COLO668 (cell line): ENCODE measurements at regions not wholly inside any gene's neighbourhood (a gene's known extent, or its start where the extent isn't known, plus 50 kb on each side); places are given as distances from the start of the nearest gene placed in this dataset.
A peak's percentile ranks its signal among the peaks of the same experiment; 100 is the strongest.

Experiments used
- DNase-seq: peaks from one replicate; lab custom pipeline; 2025; ENCODE audit not compliant: unreplicated experiment; lab: John Stamatoyannopoulos, UW

DNA sequence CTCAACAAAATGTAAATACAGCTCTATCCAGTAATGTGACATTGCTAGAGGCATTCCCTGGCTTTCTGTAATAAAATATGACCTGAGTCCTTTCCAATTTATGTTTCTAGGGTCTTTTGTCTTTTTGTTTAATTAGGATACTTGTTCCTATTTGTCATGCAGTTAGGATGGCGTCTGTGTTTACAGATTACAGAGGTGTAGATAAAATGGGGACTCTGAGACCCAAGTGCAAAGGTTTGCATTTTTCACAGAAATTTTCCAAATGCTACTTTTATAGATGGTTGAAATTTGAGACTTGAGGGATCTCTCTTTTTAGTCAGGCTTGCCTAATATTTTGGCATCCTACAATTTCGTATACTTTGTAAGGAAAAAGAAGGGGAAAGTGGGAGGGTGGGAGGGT lies 332.4 kb downstream of the PTEN start:
- no peak for DNase-seq

DNA sequence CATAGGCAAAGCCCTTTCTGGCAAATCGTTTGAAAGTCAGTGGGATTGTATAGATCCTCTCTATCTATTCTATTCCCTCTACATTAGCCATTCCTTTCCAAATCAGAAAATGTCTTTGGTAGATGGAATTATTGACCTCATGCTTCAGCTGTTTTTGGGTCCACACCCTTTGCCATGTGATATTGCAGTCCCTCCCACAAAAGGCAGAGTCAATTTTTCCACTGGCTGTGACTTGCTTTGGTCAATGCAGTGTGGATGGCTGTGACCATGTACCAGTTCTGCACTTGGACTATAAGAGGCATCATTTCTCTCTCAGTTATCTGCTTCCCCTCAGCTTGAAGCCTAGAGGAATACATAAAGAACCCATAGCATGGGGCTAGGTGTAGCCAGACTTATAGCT lies 332.9 kb downstream of the PTEN start:
- peak; percentile 11 for DNase-seq

DNA sequence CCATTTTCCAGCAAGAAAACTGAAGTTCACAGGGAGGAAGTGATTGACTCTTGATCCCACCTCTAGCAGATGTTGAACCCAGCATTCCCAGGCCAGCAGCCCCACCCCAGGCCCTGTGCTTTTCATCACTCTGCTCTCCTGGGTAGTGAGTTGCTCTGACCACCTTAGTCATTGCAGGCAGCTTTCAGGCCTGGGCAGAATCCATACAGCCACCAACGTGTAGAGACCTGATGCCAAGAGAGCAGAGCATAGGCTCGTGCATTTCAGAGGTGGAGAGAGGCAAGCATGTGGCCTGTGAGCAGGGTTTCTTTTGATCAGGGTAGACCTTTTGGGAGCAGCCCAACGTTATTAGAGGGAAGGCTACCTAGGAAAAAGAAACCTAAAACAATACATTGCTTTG lies 334.6 kb downstream of the PTEN start:
- DNase-seq, result no peak

DNA sequence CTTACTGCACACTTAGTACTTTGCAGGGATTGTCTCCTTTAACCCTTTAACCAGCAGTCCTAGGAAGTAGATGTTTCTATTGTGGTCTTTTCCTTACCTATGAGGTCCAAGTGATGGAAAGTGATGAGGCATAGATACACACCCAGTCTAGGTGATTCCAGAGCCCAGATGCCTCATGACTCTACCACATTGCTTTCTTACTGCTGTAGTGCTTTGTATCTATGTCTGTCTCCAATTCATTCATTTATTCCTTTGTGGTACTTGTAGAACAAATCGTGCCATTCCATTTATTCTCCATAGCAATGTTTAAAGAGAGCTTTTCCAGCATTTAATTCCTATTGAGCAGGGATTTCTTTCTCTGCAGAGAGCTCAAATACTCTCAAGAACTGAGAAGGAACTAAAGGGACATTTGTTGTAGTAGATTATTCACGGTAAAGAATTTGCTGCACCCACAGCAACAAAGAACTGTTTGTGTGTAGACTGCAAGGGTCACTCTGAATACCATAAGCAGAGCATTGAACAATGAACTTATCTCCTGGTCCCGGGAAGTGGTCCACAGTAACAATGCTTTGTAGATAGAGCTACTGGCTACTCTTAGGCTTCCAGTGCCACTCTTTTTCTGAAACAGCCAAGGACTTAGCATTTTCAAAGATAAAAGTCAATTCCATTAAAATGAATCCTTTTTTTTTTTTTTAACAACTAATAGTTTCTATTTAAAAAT lies 337.0 kb downstream of the PTEN start:
- DNase-seq, result no peak

DNA sequence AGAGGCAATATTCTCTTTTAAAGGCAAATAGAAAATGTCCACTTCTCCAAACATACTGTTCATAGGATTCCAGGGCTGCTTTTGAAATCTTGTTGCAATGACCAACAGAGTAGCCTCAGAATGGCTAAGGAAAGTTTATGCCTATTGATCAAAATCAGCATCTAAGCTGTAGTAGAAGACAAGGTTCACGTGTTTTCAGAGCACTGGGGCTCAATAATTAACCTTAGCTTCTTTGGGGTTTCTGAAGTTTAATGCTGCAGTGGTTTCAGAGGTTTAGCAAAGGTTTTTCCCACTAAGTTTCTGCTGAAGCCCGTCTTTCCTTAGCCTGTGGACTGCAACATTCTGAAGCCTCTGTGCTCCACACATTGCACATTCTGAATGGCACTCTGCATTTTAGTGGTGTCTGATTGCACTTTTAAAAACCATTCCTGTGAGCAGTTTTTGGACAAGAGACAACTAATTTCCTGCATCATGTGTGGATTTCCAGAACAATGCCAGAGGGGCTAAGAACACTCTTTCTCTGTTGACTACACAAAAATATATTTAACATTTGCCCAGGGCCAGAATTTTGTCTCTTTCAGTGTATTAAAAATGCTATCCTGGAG lies 342.5 kb downstream of the PTEN start:
- no peak for DNase-seq

DNA sequence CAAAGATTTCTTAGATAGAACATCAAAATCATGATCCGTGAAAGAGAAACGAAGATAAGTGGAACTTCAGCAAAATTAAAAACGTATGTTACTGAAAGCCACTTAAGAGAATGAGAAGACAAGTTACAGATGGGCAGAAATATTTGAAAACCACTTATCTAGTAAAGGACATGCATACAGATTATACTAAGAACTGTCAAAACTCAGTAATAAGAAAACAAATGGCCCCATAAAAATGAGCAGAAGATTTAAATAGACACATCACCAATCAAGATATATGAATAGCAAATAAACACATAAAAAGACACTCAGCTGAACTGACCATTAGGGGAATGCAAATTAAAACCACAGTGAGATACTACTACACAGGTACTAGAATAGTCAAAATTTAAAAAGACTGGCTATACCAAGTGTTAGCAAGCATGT lies 343.7 kb downstream of the PTEN start:
- DNase-seq, result no peak

DNA sequence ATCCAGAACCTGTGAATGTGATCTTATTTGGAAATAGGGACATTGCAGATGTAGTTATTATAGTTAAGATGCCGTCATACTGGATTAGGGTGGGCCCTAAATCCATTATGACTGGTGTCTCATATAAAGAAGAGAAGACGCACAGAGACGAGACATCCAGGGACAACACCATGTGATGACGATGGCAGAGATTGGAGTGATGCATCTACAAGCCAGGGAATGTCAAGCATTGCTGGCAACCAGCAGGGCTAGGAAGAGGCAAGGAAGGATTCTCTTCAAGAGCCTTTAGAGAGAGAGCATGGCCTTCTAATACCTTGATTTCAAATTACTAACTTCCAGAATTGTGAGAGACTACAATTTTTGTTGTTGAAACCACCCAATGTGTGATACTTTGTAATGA lies 345.8 kb downstream of the PTEN start:
- DNase-seq, result no peak

DNA sequence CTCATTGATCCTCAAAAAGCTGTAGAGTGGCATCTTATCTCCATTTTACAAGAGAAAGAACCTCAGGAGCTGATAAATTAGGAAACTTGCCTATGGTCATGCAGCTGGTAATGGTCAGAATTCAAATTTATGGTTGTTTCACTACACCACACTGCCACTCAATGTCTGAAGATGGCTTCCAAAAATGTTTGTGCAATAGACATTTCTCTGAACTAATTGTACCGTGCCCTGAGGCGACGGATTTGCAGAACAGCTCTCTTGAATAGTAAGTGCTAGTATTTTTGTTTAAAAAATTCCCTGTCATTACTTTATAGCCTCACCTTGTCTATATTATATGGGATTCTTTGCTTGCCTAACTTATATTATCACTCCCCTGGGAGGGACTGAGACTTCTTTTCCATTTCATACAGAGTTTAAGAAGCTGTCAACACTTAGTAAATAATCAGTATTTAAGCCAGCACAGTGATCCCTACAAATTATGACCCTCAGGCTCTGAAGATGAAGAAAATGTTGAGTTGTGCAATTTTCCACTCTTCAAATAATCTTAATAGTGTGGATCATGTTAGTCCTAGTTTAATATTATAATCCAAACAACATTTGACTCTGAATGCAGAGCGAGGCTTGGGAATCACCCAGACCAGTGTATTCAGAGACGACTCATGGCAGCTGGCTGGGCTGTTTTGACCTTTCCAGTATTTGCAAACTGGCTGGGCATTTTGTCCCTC lies 346.6 kb downstream of the PTEN start:
- no peak for DNase-seq

DNA sequence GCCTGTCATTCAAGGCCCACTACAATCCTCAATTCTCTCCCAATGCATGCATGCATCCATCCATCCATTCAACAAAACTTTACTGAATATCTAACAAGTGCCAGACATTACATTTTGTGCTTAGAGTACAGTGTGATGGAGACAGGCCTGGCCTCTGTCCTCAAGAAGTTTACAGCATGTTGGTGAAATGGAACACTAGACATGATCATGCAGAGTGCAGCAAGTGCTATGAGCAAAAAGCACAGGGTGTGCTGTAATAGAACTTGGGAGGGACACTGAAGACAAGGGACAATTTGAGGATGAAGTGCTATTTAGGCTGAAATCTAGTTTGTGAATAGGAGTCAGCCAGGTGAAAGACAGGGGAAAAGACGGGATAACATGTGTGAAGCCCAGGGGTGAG lies 347.8 kb downstream of the PTEN start:
- no peak for DNase-seq

DNA sequence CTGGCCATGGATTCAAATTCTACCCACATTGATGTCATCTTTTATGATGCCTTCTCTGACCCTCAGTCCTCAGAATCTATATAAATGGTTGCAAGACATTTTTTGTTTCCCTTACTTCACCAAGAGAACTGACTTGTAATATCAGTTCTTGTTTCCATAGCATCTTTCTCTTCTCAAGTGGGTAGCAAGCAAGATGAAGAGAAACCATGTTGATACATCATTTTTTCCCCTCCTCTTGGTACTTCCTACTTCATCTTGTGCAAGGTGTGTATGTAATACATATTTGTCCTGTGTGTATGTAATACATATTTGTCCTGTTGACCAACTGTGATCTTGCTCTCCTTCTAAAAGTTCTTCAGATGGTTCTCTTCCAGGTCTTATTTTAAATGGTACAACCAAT lies 348.6 kb downstream of the PTEN start:
- no peak for DNase-seq

DNA sequence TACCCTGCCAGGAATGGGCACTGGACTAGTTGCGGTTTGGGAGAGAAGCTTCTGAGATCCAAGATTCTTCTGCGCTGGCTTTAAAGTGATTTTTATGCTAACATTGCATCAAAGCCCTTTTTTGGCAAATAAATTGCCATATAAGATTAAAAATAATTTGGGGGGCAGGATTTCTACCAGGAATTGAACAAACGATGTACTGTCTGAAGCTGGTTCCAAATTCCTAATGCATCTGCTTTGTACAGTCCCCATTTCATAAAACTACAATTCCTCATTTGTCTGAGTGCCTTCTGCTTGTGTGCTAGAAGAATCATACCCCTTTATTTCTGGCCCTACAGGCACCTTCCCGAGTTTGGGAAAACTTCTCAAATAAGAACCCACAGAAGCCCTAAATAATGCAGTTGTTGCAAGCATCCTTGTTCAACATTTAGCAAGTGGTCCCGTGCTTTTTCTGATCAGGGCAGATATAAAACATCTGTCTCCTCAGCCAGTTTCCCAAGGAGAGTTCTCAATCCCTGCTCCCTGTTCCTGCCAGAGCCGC lies 349.7 kb downstream of the PTEN start:
- no peak for DNase-seq

DNA sequence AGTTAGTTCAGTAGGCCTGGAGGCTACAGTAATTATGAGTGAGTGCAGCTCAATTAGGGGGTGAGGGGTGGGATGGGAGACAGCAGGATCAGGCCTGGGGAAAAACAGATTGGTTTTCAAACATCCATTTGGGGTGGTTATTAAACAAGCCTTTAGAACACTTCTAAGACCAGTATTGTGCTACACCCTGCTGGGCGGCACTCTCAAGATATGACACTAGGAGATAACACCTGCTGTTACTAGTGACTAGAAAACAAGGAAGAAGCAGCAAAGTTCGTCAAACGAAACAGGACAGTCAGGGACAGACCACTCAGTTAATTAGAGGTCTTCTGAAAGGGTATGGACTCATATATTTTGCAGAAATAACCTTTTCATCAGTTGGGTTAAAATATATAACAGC lies 353.6 kb downstream of the PTEN start:
- no peak for DNase-seq

DNA sequence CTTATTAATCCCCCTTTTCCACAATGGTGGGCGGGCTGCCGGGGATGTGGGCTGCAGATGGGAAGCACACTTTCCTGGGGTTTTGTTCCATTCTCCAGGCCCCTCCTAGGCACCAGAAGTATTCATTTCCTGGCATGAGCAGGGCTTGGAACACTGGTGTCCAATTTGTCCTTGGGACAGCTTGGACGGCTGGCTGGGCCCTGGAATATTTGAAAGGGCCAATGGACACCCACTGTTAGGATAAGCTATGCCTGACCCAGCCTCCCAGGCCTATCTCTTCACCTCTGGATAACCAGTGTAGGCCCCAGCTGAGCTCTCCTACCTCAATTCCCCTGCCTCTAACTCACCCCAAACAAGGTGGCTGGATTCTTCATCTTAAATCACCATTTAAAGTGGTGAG lies 354.9 kb downstream of the PTEN start:
- DNase-seq, result no peak

DNA sequence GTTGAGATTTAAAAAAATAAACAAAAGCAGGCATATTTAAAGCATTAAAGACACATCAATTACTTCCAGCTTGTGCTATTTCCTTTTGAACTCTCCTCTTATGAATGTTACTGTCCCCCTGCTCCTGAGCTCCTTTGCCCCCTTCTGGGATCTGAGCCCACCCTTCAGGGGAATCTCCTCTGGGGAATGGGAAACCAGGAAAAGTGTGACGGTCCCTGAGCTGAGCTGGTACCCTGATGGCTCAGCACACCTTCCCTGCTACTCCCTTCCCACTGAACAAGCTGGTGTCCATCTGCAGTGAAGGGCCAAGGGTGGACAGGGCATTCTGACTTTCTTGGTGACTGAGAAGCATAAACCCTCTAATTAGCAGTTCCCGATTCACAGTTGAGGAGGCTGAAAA lies 356.3 kb downstream of the PTEN start:
- no peak for DNase-seq

DNA sequence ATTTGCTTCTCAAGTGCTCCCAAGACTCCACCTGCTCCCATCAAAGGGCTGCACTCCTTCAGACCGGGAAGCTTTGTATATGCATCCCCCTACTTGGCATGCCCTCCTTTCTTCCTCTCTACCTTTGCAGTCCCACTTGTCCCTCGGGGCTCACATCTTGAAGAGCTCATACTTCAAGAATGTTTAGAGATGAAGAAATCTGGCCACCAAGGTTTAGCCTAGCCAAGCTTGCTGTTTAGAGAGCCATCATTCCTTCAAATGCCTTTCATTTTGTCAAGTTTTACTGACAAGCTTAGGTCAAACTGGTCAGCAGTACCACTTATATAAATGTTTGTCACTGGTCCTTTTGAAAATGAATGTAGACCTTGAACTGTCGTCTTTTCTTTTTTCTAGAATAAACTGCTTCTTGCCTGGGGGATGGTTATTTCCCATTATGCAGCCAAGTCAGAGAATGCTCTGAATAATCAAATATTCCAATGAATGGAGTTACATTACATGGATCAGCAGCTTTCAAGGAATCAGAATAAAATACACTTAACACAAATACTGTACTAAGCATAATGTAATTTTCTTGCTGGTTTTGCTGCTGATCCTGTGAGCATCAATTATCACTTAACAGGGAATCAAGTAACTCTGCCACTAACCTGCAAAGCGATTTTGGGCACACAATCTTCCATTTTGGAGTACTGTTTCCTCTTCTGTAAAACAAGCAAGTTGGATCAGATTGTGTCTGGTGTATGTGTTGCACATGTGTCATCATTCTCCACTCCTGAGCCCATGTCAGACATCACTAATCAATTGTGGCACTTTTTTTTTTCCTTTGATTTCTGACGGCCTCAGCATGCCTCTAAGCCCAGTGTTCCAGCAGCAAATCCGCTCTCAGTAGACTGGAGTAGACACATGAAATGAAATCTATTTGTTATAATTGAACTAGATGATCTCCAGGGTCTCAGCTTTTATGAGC lies 357.9 kb downstream of the PTEN start:
- DNase-seq, result no peak

DNA sequence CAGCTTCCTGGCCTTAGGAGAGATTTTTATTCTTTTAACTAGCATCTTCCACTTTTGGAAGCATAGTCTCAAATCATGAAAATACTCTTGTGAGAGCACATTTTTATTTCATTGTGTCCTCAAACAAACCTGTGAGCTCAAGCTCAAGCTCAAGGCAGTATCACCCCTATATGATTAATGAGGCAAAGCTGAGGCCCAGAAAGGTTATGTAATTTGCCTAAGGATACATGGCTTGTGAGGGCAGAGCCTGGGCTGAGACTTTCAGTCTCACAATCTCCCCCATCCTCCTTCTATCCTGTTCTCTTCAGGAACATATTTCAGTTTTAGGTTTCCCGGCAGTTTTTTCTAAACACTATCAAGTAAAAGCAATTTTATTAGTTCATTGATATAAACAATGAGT lies 359.5 kb downstream of the PTEN start:
- DNase-seq, result no peak
